HL-60 (cell line): ENCODE measurements at regions not wholly inside any gene's neighbourhood (a gene's known extent, or its start where the extent isn't known, plus 50 kb on each side); places are given as distances from the start of the nearest gene placed in this dataset.

Experiments used
- DNase-seq, 2 experiments: peaks; one replicate each; pipeline ENCODE4 v3.0.0-alpha.2; 2010 to 2020; ENCODE audit warnings: low read depth in 1 of 2, low spot score in 1 of 2
- H3K27ac ChIP-seq: fragments of 250-450 bp; sonication (Bioruptor Pico); replicated peaks from 2 replicates; pipeline ENCODE4 v1.5.1; 2020; ENCODE audit warnings: mild to moderate bottlenecking, moderate library complexity
- H3K27me3 ChIP-seq: fragments of 250-450 bp; sonication (Bioruptor Pico); 2 replicates; pipeline ENCODE4 v1.5.1; 2021; ENCODE audit warnings: mild to moderate bottlenecking, moderate library complexity; ENCODE audit not compliant: insufficient read depth, poor library complexity, severe bottlenecking
- H3K4me3 ChIP-seq: replicated peaks from 2 replicates; pipeline ENCODE4 v1.5.1; 2011; ENCODE audit warnings: mild to moderate bottlenecking, control low read depth, low read length; ENCODE audit not compliant: insufficient read depth
- CTCF ChIP-seq: IDR thresholded peaks from one replicate; pipeline ENCODE4 v1.5.1; 2011; ENCODE audit warnings: low read length, control low read depth, inconsistent platforms; ENCODE audit not compliant: insufficient read depth
- GABPA ChIP-seq: IDR thresholded peaks from 2 replicates; pipeline ENCODE4 v1.6.1; 2012; ENCODE audit warnings: low read depth
- POLR2AphosphoS5 ChIP-seq: IDR thresholded peaks from 2 replicates; pipeline ENCODE4 v1.6.1; 2012; ENCODE audit warnings: low read depth
- SPI1 ChIP-seq: IDR thresholded peaks from 2 replicates; pipeline ENCODE4 v1.6.1; 2012; ENCODE audit warnings: low read depth, mild to moderate bottlenecking, borderline replicate concordance
- TF ChIP-seq, protein P1 (sequence below): IDR thresholded peaks from 2 replicates; pipeline ENCODE4 v1.6.1; 2012; ENCODE audit warnings: low read depth; ENCODE audit not compliant: insufficient replicate concordance

GRCh38 chr11:87903345-87903744 lies 271.9 kb downstream of the RAB38 start:
- TF ChIP-seq CTCF (no peak), SPI1 (no peak), GABPA (no peak)
- DNase-seq, result no peak
- no peaks in the 10 kb centered on the region for H3K27me3 ChIP-seq
- no peak overlapping the region for H3K4me3 ChIP-seq
- no peak overlapping the region for H3K27ac ChIP-seq

- no peak for DNase-seq
- Histone ChIP-seq H3K4me3 (no peak overlapping the region), H3K27ac (no peak overlapping the region), H3K27me3 (no peaks in the 10 kb centered on the region)
- no peak for TF ChIP-seq GABPA
- TF ChIP-seq, protein P1, sequence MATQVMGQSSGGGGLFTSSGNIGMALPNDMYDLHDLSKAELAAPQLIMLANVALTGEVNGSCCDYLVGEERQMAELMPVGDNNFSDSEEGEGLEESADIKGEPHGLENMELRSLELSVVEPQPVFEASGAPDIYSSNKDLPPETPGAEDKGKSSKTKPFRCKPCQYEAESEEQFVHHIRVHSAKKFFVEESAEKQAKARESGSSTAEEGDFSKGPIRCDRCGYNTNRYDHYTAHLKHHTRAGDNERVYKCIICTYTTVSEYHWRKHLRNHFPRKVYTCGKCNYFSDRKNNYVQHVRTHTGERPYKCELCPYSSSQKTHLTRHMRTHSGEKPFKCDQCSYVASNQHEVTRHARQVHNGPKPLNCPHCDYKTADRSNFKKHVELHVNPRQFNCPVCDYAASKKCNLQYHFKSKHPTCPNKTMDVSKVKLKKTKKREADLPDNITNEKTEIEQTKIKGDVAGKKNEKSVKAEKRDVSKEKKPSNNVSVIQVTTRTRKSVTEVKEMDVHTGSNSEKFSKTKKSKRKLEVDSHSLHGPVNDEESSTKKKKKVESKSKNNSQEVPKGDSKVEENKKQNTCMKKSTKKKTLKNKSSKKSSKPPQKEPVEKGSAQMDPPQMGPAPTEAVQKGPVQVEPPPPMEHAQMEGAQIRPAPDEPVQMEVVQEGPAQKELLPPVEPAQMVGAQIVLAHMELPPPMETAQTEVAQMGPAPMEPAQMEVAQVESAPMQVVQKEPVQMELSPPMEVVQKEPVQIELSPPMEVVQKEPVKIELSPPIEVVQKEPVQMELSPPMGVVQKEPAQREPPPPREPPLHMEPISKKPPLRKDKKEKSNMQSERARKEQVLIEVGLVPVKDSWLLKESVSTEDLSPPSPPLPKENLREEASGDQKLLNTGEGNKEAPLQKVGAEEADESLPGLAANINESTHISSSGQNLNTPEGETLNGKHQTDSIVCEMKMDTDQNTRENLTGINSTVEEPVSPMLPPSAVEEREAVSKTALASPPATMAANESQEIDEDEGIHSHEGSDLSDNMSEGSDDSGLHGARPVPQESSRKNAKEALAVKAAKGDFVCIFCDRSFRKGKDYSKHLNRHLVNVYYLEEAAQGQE, result no peak
These were observed 273.9 kb downstream of the RAB38 start for GRCh38 chr11:87901341-87901740.

DNA sequence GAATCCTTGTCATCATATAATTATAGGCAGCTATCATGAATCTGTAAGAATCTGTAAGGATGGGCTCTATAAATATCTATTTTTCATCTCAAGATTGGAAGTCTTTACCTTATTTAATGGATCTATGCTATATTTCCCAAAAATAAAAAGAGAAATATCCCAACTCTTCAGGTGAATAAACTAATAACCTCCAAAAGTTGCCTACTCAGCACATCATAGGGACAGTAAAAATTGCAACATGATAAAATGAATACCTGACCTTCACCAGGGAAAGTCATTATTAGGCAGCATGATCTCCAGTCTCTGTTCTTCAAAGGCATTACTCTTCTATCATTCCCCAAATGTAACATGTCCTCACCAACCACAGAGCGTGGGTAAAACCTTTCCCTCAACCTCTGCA lies 277.3 kb downstream of the RAB38 start:
- TF ChIP-seq SPI1 (no peak), POLR2AphosphoS5 (no peak), GABPA (no peak), CTCF (no peak)
- TF ChIP-seq, protein P1, result no peak

GRCh38 chr11:87897071-87897470 lies 278.2 kb downstream of the RAB38 start:
- Histone ChIP-seq H3K4me3 (no peak overlapping the region), H3K27ac (no peak overlapping the region), H3K27me3 (peaks cover 5% of the 10 kb centered on the region)
- TF ChIP-seq POLR2AphosphoS5 (no peak), CTCF (no peak), SPI1 (no peak), GABPA (no peak)
- TF ChIP-seq, protein P1, result no peak
- no peak for DNase-seq

More for the DNA sequence above, 277.3 kb downstream of the RAB38 start:
- Histone ChIP-seq H3K27me3 (peaks cover 5% of the 10 kb centered on the region), H3K27ac (no peak overlapping the region), H3K4me3 (no peak overlapping the region)
- DNase-seq, result no peak
